ENCODE measurements at regions not wholly inside any gene's neighbourhood (a gene's known extent, or its start where the extent isn't known, plus 50 kb on each side); places are given as distances from the start of the nearest gene placed in this dataset.

- TF ChIP-seq CTCF (IDR thresholded peaks at IDR 0.05; ENCODE audit: poor library complexity, severe bottlenecking) = no peak
- H3K9me3 ChIP-seq (ENCODE audit: severe bottlenecking) = no peaks in the 10 kb centered on the region
- H3K27ac ChIP-seq (ENCODE audit: poor library complexity, severe bottlenecking) = peak overlapping the region; percentile 35
Observed at GRCh38 chrX:109874548-109874947, 128.4 kb upstream of the TMEM164 start.

GRCh38 chrX:109875831-109876230, 127.1 kb upstream of the TMEM164 start:
- ATAC-seq (ENCODE audit: low read depth) (no peak), DNase-seq (ENCODE audit: low spot score) (no peak)
- no peaks in the 10 kb centered on the region for H3K36me3 ChIP-seq (ENCODE audit: low read depth)
- no peak overlapping the region for H3K4me3 ChIP-seq (ENCODE audit: severe bottlenecking)
- H3K9me3 ChIP-seq (ENCODE audit: severe bottlenecking) = no peaks in the 10 kb centered on the region
- no peak for TF ChIP-seq CTCF (IDR thresholded peaks at IDR 0.05; ENCODE audit: poor library complexity, severe bottlenecking)
- no peak overlapping the region for H3K27ac ChIP-seq (ENCODE audit: poor library complexity, severe bottlenecking)
- no peaks in the 10 kb centered on the region for H3K27me3 ChIP-seq (ENCODE audit: insufficient read depth, poor library complexity, severe bottlenecking)
- H3K4me1 ChIP-seq (ENCODE audit: insufficient read depth, poor library complexity, severe bottlenecking) = peaks cover 6% of the 10 kb centered on the region

More at GRCh38 chrX:109874548-109874947, 128.4 kb upstream of the TMEM164 start:
- Histone ChIP-seq H3K36me3 (ENCODE audit: low read depth) (no peaks in the 10 kb centered on the region), H3K27me3 (ENCODE audit: insufficient read depth, poor library complexity, severe bottlenecking) (no peaks in the 10 kb centered on the region), H3K4me1 (ENCODE audit: insufficient read depth, poor library complexity, severe bottlenecking) (peaks cover 6% of the 10 kb centered on the region), H3K4me3 (ENCODE audit: severe bottlenecking) (no peak overlapping the region)
- DNase-seq (ENCODE audit: low spot score) (no peak), ATAC-seq (ENCODE audit: low read depth) (no peak)

GRCh38 chrX:109878236-109878635, 124.7 kb upstream of the TMEM164 start:
- no peak for ATAC-seq (ENCODE audit: low read depth)
- Histone ChIP-seq H3K27me3 (ENCODE audit: insufficient read depth, poor library complexity, severe bottlenecking) (no peaks in the 10 kb centered on the region), H3K4me3 (ENCODE audit: severe bottlenecking) (no peak overlapping the region), H3K36me3 (ENCODE audit: low read depth) (no peaks in the 10 kb centered on the region), H3K9me3 (ENCODE audit: severe bottlenecking) (no peaks in the 10 kb centered on the region), H3K27ac (ENCODE audit: poor library complexity, severe bottlenecking) (no peak overlapping the region), H3K4me1 (ENCODE audit: insufficient read depth, poor library complexity, severe bottlenecking) (peaks cover 6% of the 10 kb centered on the region)
- no peak for TF ChIP-seq CTCF (IDR thresholded peaks at IDR 0.05; ENCODE audit: poor library complexity, severe bottlenecking)
- no peak for DNase-seq (ENCODE audit: low spot score)

- no peak overlapping the region for H3K27ac ChIP-seq (ENCODE audit: poor library complexity, severe bottlenecking)
- DNase-seq (ENCODE audit: low spot score) = no peak
- no peak for TF ChIP-seq CTCF (IDR thresholded peaks at IDR 0.05; ENCODE audit: poor library complexity, severe bottlenecking)
- no peaks in the 10 kb centered on the region for H3K27me3 ChIP-seq (ENCODE audit: insufficient read depth, poor library complexity, severe bottlenecking)
- H3K4me3 ChIP-seq (ENCODE audit: severe bottlenecking) = no peak overlapping the region
- no peaks in the 10 kb centered on the region for H3K36me3 ChIP-seq (ENCODE audit: low read depth)
- ATAC-seq (ENCODE audit: low read depth) = no peak
- H3K9me3 ChIP-seq (ENCODE audit: severe bottlenecking) = no peaks in the 10 kb centered on the region
- no peaks in the 10 kb centered on the region for H3K4me1 ChIP-seq (ENCODE audit: insufficient read depth, poor library complexity, severe bottlenecking)
Observed at GRCh38 chrX:109879991-109880390, 122.9 kb upstream of the TMEM164 start.

- Histone ChIP-seq H3K27ac (ENCODE audit: poor library complexity, severe bottlenecking) (no peak overlapping the region), H3K9me3 (ENCODE audit: severe bottlenecking) (no peaks in the 10 kb centered on the region), H3K4me3 (ENCODE audit: severe bottlenecking) (no peak overlapping the region), H3K36me3 (ENCODE audit: low read depth) (no peaks in the 10 kb centered on the region), H3K4me1 (ENCODE audit: insufficient read depth, poor library complexity, severe bottlenecking) (no peaks in the 10 kb centered on the region), H3K27me3 (ENCODE audit: insufficient read depth, poor library complexity, severe bottlenecking) (no peaks in the 10 kb centered on the region)
- DNase-seq (ENCODE audit: low spot score) = no peak
- no peak for TF ChIP-seq CTCF (IDR thresholded peaks at IDR 0.05; ENCODE audit: poor library complexity, severe bottlenecking)
- no peak for ATAC-seq (ENCODE audit: low read depth)
Observed at GRCh38 chrX:109880629-109881028, 122.3 kb upstream of the TMEM164 start.
